Glutamatergic neuron (in vitro differentiated cells): ENCODE measurements at regions not wholly inside any gene's neighbourhood (a gene's known extent, or its start where the extent isn't known, plus 50 kb on each side); places are given as distances from the start of the nearest gene placed in this dataset.

Experiments used
- DNase-seq: peaks from one replicate; pipeline ENCODE4 v3.0.0; 2022
- H3K27ac Mint-ChIP-seq: one replicate; pipeline ENCODE4 v1.8.0; 2020; ENCODE audit warnings: mild to moderate bottlenecking, mixed read lengths, inconsistent platforms; ENCODE audit not compliant: unreplicated experiment
- H3K27me3 Mint-ChIP-seq: one replicate; pipeline ENCODE4 v1.8.0; 2020; ENCODE audit warnings: mild to moderate bottlenecking, moderate library complexity, mixed read lengths, inconsistent platforms; ENCODE audit not compliant: unreplicated experiment
- H3K36me3 Mint-ChIP-seq: one replicate; pipeline ENCODE4 v1.8.0; 2020; ENCODE audit warnings: mild to moderate bottlenecking, mixed read lengths, inconsistent platforms; ENCODE audit not compliant: unreplicated experiment
- H3K4me1 Mint-ChIP-seq: one replicate; pipeline ENCODE4 v1.8.0; 2020; ENCODE audit warnings: mild to moderate bottlenecking, low read depth, mixed read lengths, inconsistent platforms; ENCODE audit not compliant: unreplicated experiment
- H3K4me3 Mint-ChIP-seq: one replicate; pipeline ENCODE4 v1.8.0; 2020; ENCODE audit warnings: mild to moderate bottlenecking, mixed read lengths, inconsistent platforms; ENCODE audit not compliant: unreplicated experiment
- H3K9me3 Mint-ChIP-seq: one replicate; pipeline ENCODE4 v1.8.0; 2020; ENCODE audit warnings: mild to moderate bottlenecking, moderate library complexity, mixed read lengths, inconsistent platforms; ENCODE audit not compliant: unreplicated experiment
- TF ChIP-seq, protein P1 (sequence below): fragments of 200-600 bp; sonication (generic); IDR thresholded peaks from one replicate; pipeline ENCODE4 v1.5.0; 2021; ENCODE audit not compliant: partially characterized antibody, unreplicated experiment

DNA sequence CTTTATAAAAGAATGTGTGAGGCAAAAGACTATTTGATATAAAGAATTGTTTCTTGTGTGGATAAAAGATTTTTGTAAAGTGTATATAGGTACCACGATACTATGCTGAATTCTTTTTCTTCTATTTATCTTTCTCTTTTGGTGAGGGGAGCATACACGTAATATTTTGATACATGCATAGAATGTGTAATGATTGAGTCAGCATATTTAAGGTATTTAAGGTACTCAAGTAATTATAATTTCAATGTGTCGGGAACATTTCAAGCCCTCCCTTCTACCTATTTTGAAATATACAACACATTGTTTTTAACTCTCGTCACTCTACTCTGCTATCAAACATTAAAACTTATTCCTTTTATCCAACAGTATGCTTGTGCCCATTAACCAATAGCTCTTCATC is 1221.6 kb upstream of the PHF14 start:
- Mint-ChIP-seq H3K9me3 (no peaks in the 10 kb centered on the region), H3K27me3 (peaks cover 2% of the 10 kb centered on the region)

DNA sequence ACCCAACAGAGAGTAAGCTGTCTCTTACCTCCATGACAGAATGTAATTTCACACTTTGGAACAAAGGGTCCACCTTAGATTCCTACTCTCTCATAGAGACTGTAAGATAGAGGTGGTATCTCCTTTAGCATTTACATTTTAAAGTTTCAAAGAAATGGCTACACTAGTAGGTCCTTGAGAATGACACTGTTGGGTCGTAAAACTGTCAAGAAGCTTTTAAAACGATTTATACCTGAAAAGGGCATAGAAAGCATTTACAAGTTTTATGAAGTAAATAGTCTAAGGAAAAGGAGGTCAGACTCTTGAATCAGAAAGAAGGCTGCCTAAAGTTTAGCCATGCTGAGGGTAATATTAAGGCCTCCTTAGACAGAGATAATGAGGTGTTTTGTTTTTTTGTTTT is 1212.4 kb upstream of the PHF14 start:
- Mint-ChIP-seq H3K4me3 (no peak overlapping the region), H3K27ac (no peak overlapping the region), H3K4me1 (no peaks in the 10 kb centered on the region), H3K9me3 (no peaks in the 10 kb centered on the region), H3K27me3 (no peaks in the 10 kb centered on the region), H3K36me3 (no peaks in the 10 kb centered on the region)
- DNase-seq, result no peak
- TF ChIP-seq, protein P1, sequence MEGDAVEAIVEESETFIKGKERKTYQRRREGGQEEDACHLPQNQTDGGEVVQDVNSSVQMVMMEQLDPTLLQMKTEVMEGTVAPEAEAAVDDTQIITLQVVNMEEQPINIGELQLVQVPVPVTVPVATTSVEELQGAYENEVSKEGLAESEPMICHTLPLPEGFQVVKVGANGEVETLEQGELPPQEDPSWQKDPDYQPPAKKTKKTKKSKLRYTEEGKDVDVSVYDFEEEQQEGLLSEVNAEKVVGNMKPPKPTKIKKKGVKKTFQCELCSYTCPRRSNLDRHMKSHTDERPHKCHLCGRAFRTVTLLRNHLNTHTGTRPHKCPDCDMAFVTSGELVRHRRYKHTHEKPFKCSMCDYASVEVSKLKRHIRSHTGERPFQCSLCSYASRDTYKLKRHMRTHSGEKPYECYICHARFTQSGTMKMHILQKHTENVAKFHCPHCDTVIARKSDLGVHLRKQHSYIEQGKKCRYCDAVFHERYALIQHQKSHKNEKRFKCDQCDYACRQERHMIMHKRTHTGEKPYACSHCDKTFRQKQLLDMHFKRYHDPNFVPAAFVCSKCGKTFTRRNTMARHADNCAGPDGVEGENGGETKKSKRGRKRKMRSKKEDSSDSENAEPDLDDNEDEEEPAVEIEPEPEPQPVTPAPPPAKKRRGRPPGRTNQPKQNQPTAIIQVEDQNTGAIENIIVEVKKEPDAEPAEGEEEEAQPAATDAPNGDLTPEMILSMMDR, result no peak

More for the DNA sequence above, 1221.6 kb upstream of the PHF14 start:
- no peaks in the 10 kb centered on the region for H3K4me1 Mint-ChIP-seq
- no peak for DNase-seq
- no peak overlapping the region for H3K4me3 Mint-ChIP-seq
- TF ChIP-seq, protein P1, result no peak
- no peak overlapping the region for H3K27ac Mint-ChIP-seq
- H3K36me3 Mint-ChIP-seq, result peaks cover 6% of the 10 kb centered on the region

DNA sequence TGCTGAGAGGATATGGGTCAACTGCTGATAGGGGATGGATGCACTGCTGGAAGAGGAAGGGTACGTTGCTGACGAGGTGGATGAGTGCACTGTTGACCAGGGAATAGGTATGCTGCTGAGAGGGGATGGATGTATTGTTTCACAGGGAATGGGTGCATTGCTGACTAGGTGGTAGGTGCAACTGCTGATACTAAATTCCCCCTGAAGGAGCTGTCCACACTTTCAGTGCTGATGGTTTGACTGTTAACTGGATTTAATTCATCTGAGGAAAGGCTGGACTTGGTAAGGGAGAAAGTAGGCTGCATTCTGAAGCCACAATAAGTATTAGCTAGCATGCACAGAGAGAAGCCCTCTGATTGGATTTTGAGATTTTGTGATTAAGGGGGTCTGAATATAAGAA is 1196.8 kb upstream of the PHF14 start:
- H3K36me3 Mint-ChIP-seq, result peaks cover 4% of the 10 kb centered on the region
- H3K9me3 Mint-ChIP-seq, result no peaks in the 10 kb centered on the region
- no peaks in the 10 kb centered on the region for H3K4me1 Mint-ChIP-seq
- no peak for DNase-seq
- TF ChIP-seq, protein P1, result no peak
- H3K27me3 Mint-ChIP-seq, result no peaks in the 10 kb centered on the region
- no peak overlapping the region for H3K27ac Mint-ChIP-seq
- H3K4me3 Mint-ChIP-seq, result no peak overlapping the region

DNA sequence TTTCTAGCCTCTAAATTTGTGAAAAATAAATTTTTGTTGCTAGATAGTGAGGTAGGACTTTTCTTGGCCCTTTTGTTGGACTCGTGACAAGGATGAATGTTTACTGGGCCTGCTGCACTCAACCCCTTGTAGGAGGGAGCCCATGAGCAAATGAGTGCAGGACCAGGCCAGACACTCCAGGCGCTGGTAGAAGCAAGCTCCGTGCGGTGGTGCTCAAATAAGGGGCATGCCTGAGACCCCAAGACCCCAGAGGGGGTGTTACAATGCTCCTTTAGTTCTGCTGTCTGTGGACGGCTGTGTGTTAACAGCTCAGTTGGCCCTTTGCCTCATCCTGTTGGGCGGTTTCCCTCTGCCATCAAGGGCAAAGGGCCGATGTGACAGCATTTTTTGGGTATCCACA is 1195.3 kb upstream of the PHF14 start:
- TF ChIP-seq, protein P1, result no peak

DNA sequence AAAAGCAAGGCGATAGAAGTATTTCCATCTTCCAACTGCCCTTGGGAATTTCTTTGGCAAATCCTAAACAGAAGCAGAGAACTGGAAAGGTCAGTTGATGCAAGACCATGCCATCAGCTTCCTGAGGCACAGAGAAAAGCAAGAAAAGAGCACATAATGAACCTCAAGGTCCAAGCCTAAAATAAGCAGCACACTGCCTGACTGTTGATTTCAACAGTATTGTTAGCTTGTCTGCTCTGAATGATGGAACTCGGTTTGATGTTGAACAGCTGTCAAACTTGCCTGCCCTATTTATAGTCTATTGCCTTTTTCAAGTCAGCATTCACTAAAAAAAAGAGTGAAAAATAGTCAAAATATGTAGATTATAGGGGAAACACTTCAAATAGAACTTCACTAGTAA is 1192.0 kb upstream of the PHF14 start:
- H3K9me3 Mint-ChIP-seq, result no peaks in the 10 kb centered on the region
- no peaks in the 10 kb centered on the region for H3K4me1 Mint-ChIP-seq
- TF ChIP-seq, protein P1, result no peak

More for the DNA sequence above, 1195.3 kb upstream of the PHF14 start:
- no peak for DNase-seq
- peaks cover 4% of the 10 kb centered on the region for H3K36me3 Mint-ChIP-seq
- H3K4me3 Mint-ChIP-seq, result no peak overlapping the region
- no peak overlapping the region for H3K27ac Mint-ChIP-seq
- H3K4me1 Mint-ChIP-seq, result no peaks in the 10 kb centered on the region
- H3K9me3 Mint-ChIP-seq, result no peaks in the 10 kb centered on the region
- H3K27me3 Mint-ChIP-seq, result no peaks in the 10 kb centered on the region

More for the DNA sequence above, 1192.0 kb upstream of the PHF14 start:
- no peak for DNase-seq
- Mint-ChIP-seq H3K4me3 (no peak overlapping the region), H3K27ac (no peak overlapping the region), H3K36me3 (peaks cover 1% of the 10 kb centered on the region), H3K27me3 (no peaks in the 10 kb centered on the region)
